Panc1 (cell line): ENCODE measurements at regions not wholly inside any gene's neighbourhood (a gene's known extent, or its start where the extent isn't known, plus 50 kb on each side); places are given as distances from the start of the nearest gene placed in this dataset.

ENCODE experiments used
- ATAC-seq: fragments of 200-7000 bp; cut with Tn5 transposase; 2 replicates; pipeline ENCODE4 v1.9.1; 2020; ENCODE audit warnings: mild to moderate bottlenecking, moderate library complexity
- BruUV-seq: library from RNA; stranded (reverse); fragments of 400-500 nt; replicated peaks from 2 replicates; lab custom pipeline; 2021; lab: Mats Ljungman, UMichigan
- CTCF ChIA-PET: fragments of 300-600 bp; sonication (Branson Sonifier 250); formaldehyde crosslinking; loops from one replicate; lab custom pipeline; 2022; ENCODE audit warnings: antibody characterized with exemption; lab: Charles Lee
- POLR2A ChIA-PET: fragments of 300-600 bp; sonication (Branson Sonifier 250); formaldehyde crosslinking; loops from one replicate; lab custom pipeline; 2022; ENCODE audit warnings: antibody characterized with exemption; lab: Charles Lee
- DNase-seq: peaks from one replicate; pipeline ENCODE4 v3.0.0-alpha.2; 2010; ENCODE audit warnings: low read depth, low spot score
- H3K27ac ChIP-seq: 2 replicates; pipeline ENCODE4 v1.5.1; 2011; ENCODE audit warnings: mild to moderate bottlenecking, low read length, inconsistent platforms
- H3K27me3 ChIP-seq: fragments of 200-500 bp; sonication (Bioruptor generic); 2 replicates; pipeline ENCODE4 v1.6.0; 2014; ENCODE audit warnings: low read length, inconsistent platforms; ENCODE audit not compliant: control insufficient read depth, insufficient read depth
- H3K36me3 ChIP-seq: fragments of 200-500 bp; sonication (Bioruptor generic); 2 replicates; pipeline ENCODE4 v1.5.1; 2014; ENCODE audit warnings: inconsistent platforms, mild to moderate bottlenecking, low read length, moderate library complexity; ENCODE audit not compliant: control insufficient read depth, insufficient read depth
- H3K4me1 ChIP-seq: 2 replicates; pipeline ENCODE4 v1.5.1; 2011; ENCODE audit warnings: inconsistent platforms, mild to moderate bottlenecking, low read length, moderate library complexity; ENCODE audit not compliant: control insufficient read depth, insufficient read depth
- H3K4me3 ChIP-seq, 2 experiments: 2 replicates each; pipeline ENCODE4 v1.5.1; 2011 to 2012; ENCODE audit warnings: low read depth in 2 of 2, low read length in 2 of 2, mild to moderate bottlenecking in 2 of 2, inconsistent platforms in 1 of 2, moderate library complexity in 1 of 2
- H3K9me3 ChIP-seq: fragments of 200-500 bp; sonication (Bioruptor generic); 2 replicates; pipeline ENCODE4 v1.5.1; 2014; ENCODE audit warnings: low read depth, mild to moderate bottlenecking, inconsistent platforms, low read length, moderate library complexity; ENCODE audit not compliant: control insufficient read depth, insufficient read depth
- CTCF ChIP-seq: fragments of 450-650 bp; IDR thresholded peaks from 2 replicates; pipeline ENCODE4 v1.5.1; 2017; ENCODE audit warnings: mild to moderate bottlenecking
- POLR2AphosphoS5 ChIP-seq: IDR thresholded peaks from 2 replicates; pipeline ENCODE4 v1.6.1; 2012; ENCODE audit warnings: mild to moderate bottlenecking, low read depth, low read length, moderate library complexity
- REST ChIP-seq, 2 experiments: IDR thresholded peaks; 2 replicates each; pipeline ENCODE4 v1.6.1; 2011 to 2012; ENCODE audit warnings: low read depth in 2 of 2, control low read depth in 1 of 2, low read length in 1 of 2, mild to moderate bottlenecking in 1 of 2, moderate library complexity in 1 of 2; ENCODE audit not compliant: insufficient read depth in 1 of 2
- SIN3A ChIP-seq: IDR thresholded peaks from 2 replicates; pipeline ENCODE4 v1.6.1; 2012; ENCODE audit warnings: low read depth, mild to moderate bottlenecking, low read length, moderate library complexity, borderline replicate concordance; ENCODE audit not compliant: insufficient read depth
- TCF7L2 ChIP-seq: IDR thresholded peaks from 2 replicates; pipeline ENCODE4 v1.6.1; 2011; ENCODE audit warnings: mild to moderate bottlenecking, low read depth, low read length, inconsistent platforms
- in situ Hi-C: cut with HindIII; loops from 2 replicates; pipeline ENCODE4 v1.10.0; 2016; ENCODE audit warnings: low sequenced_read_pairs, low pct_unique_long_range_greater_than_20kb
- intact Hi-C: fragments of 100-400 bp; cut with micrococcal nuclease; formaldehyde crosslinking; loops from one replicate; pipeline ENCODE4 v1.10.0; 2022; ENCODE audit not compliant: unreplicated experiment

GRCh38 chr13:40319699-40320579, 346.5 kb downstream of the FOXO1 start:
- in situ Hi-C loops (no loop called here), intact Hi-C loops (no loop called here)
- ATAC-seq (no peak), DNase-seq (no peak)
- no peak overlapping the region for H3K4me3 ChIP-seq
- no peak overlapping the region for H3K27ac ChIP-seq
- H3K36me3 ChIP-seq = no peaks in the 10 kb centered on the region
- CTCF ChIA-PET = no interaction called here
- no peaks in the 10 kb centered on the region for H3K9me3 ChIP-seq
- BruUV-seq = no TSS peak
- POLR2A ChIA-PET = no interaction called here
- H3K4me1 ChIP-seq = no peaks in the 10 kb centered on the region
- no peak for TF ChIP-seq POLR2AphosphoS5
- TF ChIP-seq REST (IDR thresholded peaks at IDR 0.05; ENCODE audit: insufficient read depth in 1 of 2, low read depth in 2 of 2, low read length in 1 of 2) = no peak
- no peak for TF ChIP-seq TCF7L2
- TF ChIP-seq CTCF = no peak
- no peak for TF ChIP-seq SIN3A
- H3K27me3 ChIP-seq = no peaks in the 10 kb centered on the region

- BruUV-seq = no TSS peak
- DNase-seq = no peak
- H3K9me3 ChIP-seq = no peaks in the 10 kb centered on the region
- intact Hi-C loops (no loop called here), in situ Hi-C loops (no loop called here)
- no peak for ATAC-seq
- ChIA-PET CTCF (no interaction called here), POLR2A (no interaction called here)
- no peak overlapping the region for H3K27ac ChIP-seq
- H3K4me3 ChIP-seq = no peak overlapping the region
- H3K4me1 ChIP-seq = no peaks in the 10 kb centered on the region
- H3K27me3 ChIP-seq = no peaks in the 10 kb centered on the region
- no peaks in the 10 kb centered on the region for H3K36me3 ChIP-seq
- TF ChIP-seq REST (IDR thresholded peaks at IDR 0.05; ENCODE audit: insufficient read depth in 1 of 2, low read depth in 2 of 2, low read length in 1 of 2) (no peak), CTCF (no peak), SIN3A (no peak), TCF7L2 (no peak), POLR2AphosphoS5 (no peak)
Measured at GRCh38 chr13:40328091-40328490, 338.4 kb downstream of the FOXO1 start.
